HPDE6-E6E7 (cell line): ENCODE measurements at regions not wholly inside any gene's neighbourhood (a gene's known extent, or its start where the extent isn't known, plus 50 kb on each side); places are given as distances from the start of the nearest gene placed in this dataset.

Experiments used
- DNase-seq: peaks from one replicate; pipeline ENCODE4 v3.0.0; 2011; ENCODE audit warnings: missing footprints; ENCODE audit errors: extremely low spot score

GRCh38 chr10:4663162-4663992, 162.6 kb upstream of the AKR1E2 start:
- peak; percentile 58 for DNase-seq

- DNase-seq = no peak
These were observed 163.3 kb upstream of the AKR1E2 start for GRCh38 chr10:4662576-4663161.

DNA sequence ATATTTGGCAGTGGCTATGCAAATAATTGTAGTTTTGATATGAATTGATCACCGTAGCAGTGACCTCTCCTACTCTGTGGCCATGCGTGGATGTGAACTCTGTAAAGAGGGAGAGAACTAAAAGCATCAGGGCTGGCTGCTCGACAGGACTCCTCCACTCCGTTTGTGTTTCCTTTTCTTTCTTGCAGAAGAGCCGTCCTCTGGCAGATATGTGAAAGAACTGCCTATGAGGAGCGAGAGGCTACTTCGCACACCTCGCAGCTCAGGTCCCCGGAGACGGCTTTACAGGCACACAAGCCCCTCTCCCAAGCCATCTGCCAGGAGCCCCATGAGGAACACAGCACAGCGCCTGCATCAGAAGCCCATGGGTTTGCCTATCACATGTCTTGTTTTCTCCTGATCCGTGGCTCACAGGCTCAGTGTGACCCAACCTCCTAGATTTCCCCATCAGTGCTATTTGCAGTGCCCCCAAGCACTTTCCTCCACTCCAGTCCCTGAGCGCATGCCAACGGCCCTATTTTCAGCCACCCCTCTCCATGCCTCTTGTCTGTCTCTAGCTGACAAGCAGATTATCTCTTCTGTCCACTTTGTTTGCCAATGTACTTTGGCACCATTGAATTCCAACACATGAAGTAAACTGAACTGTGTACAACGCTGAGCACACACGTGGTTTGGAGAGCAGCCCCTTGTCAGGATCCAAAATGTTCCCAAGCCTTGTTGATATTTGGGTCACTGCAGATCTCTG, 164.3 kb upstream of the AKR1E2 start:
- no peak for DNase-seq

DNA sequence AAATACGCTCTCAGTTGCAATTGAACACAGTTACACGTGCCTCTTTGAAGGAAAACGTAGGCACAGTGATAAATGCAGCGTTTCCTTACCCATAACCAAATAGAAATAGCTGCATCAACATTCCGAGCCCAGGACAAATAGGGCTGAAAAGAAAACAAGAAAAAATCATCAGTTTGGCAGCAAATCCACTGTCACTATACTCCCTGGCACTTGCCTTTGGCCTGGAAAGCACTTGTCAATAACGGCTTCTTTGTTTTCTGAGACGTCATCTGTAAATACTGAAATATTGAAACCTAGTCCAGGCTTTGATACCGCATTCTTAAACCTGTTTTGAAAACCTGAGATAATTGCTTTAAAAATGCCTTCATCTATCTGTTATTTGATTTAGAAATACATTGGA, 167.2 kb upstream of the AKR1E2 start:
- DNase-seq = no peak

DNA sequence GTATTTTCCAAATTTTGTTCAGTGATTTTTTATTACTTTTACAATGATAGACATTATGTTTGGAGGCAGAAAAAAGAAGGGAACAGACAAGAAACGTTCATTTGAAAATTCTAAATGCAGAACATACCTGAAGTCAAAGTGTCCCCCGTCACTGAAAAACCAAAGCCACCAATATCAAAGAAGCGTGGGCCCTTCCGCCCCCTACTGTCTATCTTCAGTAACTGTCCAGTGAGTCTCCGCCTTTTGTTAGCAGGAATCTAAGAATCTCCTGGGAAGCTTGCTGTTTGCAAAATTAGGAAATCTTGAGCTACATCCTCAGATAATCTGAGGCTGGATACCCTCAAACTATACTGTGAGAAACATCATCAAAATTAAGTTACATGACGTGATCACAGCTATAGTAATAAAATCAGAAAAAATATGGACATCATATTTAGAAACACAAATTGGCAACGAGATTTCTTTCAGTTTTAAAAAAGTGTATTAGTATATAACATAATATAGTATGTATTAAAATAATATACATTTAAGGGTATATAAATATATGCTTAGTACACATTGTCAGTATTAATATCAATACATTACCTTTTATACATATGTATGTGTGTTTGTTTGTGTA, 169.3 kb upstream of the AKR1E2 start:
- no peak for DNase-seq

GRCh38 chr10:4655879-4656278, 170.1 kb upstream of the AKR1E2 start:
- no peak for DNase-seq

DNA sequence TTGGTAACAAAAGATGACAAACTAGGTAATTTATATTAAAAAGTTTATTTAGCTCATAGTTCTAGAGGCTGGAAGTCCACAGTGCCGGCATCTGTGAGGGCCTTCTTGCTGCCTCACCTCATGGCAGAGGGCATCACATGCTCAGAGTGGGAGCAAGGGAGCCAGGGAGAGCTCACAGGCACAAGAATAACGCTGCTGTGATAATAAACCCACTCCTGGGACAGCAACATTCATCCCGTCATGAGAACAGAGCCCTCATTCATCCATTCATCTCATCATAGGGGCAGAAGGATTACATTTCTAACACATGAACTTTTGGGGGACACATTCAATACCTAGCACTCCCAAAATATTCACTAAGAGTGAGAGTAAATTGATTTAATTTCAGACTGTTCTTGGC, 170.6 kb upstream of the AKR1E2 start:
- no peak for DNase-seq

GRCh38 chr10:4654496-4654895, 171.5 kb upstream of the AKR1E2 start:
- no peak for DNase-seq

DNA sequence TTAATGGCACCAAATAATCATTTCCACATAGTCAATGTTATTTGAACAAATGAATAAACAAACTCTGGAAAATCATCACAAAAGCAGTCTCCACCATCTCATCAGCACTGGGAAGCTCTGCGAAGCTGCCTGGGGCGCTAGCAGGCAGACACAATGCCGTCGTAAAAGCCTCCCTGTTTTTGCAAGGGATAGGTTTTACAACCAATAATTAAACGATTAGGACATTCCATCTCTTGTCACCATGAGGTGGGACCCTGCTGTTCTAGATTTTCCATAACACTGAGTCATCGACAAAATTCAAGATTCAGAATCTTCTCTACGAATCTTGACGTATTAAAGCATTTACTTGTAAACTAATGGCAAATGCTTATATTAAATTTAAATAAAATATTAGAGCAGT, 172.8 kb upstream of the AKR1E2 start:
- DNase-seq = no peak

DNA sequence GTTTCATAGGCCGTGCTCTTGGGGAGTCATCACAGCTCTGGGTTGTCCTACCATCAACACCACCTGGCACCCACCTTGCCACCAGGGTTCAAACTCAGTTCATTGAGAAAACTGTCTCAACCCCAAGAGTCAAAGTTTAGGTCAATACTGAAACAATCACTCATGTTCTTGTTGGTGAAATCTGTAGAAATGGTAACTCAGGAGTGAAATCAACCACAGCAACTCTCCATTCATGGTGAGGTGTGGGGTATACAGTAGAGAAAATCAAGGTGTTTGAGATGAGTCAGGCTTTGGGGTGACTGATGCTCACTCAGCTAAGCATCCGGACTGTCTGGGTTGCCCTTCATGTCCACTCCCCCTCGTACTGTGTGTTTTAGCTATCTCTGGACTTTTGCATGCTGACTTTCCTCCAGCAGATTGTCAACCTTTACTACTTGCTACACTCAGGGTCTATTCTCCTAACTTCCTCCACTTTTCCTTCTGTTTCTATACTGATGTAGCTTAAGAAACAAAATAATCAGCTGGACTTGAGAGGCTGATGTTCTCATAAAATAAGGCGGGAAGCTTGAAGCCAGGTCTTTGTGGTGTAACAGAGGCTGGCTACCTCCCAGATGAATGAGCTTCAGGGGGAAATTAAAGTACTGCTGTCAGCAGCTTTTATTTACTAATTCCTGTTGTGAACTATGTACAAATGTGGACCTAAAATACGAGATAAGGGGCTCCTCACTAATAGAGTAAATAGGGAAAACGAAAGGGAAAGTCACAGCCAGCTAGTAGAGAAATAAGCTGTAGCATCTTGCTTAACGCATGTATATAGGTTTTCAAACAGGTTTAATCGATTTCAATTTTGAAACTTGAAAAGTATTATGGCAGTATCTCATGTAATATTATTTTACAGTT, 173.6 kb upstream of the AKR1E2 start:
- DNase-seq = no peak

DNA sequence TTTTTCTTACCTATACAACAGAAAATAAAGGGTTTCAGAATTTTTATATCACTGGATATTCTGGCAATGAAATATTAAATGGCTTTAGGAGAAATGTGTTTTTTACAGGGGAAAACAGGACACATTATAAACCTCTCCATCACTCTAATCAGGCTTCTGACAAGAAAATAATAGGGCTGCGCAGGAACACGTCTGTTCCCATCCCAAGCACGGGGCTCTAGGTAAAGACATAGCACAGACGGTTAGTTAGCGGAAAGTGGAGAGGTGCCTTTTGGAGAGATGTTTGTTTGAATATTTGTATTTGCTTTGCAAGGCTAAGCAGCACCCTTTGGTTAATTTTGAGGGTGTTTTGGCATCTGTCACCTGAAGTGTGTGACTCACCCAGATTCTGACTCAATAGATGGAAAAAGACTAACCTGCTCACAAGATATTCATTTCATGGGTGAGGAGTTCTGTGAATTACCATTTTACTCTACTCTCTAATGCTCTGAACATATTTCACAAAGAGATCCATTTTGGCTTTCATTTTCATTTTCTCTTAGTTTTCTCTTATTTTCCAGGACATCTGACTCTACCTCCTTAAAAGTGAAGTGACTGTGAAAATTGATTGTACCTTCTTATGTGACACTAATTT, 174.5 kb upstream of the AKR1E2 start:
- no peak for DNase-seq

- DNase-seq = no peak
These were observed 175.4 kb upstream of the AKR1E2 start for GRCh38 chr10:4650582-4650981.

- DNase-seq = no peak
These were observed 176.0 kb upstream of the AKR1E2 start for GRCh38 chr10:4649886-4650508.

DNA sequence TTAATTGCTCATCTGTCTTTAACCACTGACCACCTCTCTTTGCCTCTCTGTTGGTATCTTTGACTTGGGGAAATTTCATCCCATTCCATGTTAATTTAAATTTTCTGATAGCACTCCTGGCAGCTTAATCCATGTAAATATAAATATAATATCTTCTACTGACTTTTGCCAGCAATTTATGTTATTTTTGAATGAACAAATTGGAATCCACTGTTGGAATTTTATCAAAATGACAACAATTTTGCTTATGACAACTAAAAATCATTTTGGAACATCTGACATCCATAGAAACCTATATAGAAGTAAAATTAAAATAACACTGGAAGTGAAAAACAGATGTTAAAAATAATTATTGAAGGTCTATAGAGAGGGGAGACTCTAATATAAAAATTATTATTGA, 176.5 kb upstream of the AKR1E2 start:
- DNase-seq = no peak

- no peak for DNase-seq
These were observed 177.0 kb upstream of the AKR1E2 start for GRCh38 chr10:4648999-4649398.

- DNase-seq = no peak
These were observed 178.8 kb upstream of the AKR1E2 start for GRCh38 chr10:4647109-4647785.

DNA sequence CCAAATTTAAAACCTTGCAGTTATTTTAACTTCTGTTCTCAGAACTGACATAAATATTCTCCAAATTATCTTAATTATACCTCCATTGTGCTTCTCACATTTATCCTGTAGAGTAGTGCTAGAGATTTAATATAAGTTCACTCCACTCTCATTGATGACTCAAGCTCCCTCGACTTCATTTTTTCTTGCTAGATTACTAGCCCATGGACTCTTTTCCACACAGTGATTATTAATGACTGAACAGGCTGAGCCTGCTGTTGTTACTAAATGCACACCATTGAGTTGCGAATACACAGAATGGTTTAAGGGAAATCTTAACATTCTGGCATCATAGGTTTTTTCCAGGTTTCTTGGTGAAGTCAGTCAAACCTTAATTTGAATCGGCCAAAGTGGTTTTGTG, 179.5 kb upstream of the AKR1E2 start:
- no peak for DNase-seq

DNA sequence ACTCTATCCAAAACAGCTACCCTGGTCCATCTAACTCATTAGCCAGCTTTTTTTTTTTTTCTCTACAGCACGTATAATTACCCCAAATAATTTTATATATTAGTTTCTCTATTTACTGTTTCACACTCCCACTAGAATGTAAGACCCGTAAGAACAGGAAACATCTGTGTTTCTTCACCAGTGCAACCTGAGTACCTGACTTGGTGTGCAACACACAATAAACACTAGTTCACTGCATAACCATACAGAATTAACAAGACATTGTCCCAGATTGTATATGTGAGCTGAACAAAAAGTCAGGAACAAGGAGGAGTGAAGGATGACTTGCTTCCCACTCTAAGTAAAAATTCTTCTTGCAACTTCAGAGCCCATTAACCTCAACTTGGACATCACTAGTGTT, 180.2 kb upstream of the AKR1E2 start:
- DNase-seq = no peak

DNA sequence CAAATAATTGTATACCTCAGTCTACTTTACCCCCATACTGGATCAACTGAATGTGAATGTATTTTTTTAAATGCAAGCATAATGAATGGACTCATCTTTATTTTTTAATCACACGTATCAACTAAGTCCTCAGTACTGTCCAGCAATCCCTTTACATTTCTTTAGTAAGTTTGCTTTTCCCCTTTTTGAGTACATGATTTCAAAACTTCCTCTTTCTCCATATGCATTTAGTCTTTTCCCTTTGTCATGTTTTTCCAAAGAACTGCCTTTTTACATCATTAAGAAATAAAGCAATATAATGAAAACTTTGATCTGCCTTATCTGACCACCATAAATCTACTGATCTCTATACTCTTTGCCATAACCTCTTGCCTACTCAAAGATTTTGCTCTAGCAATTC, 182.5 kb upstream of the AKR1E2 start:
- no peak for DNase-seq

DNA sequence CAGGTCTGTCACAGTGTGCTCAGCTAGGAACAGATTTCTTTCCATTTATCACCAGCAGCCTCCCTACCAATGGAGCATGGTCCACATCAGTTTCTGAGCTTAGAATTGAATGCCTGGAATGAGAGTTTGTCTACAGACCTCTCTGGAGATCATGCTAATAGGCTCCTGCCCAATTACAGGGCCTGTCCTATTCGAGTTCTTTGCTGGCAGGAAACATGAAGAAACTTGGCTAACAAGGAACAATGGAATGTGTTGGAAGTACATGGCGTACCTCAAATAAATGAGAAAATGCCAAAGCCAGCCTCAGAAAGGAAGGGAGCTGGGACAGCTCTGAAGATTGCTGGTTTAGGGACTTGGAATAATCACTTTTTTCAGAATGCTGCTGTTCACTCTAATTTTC, 186.0 kb upstream of the AKR1E2 start:
- no peak for DNase-seq
